PFSK-1 (cell line): ENCODE measurements at regions not wholly inside any gene's neighbourhood (a gene's known extent, or its start where the extent isn't known, plus 50 kb on each side); places are given as distances from the start of the nearest gene placed in this dataset.

ENCODE experiments used
- POLR2AphosphoS5 ChIP-seq: IDR thresholded peaks from 2 replicates; pipeline ENCODE4 v1.6.1; 2012; ENCODE audit warnings: low read depth, mild to moderate bottlenecking, control low read depth, low read length, moderate library complexity
- REST ChIP-seq, 2 experiments: IDR thresholded peaks; 2 replicates each; pipeline versions ENCODE4 v1.6.1 to v1.8.0; 2011 to 2012; ENCODE audit warnings: low read depth in 2 of 2, low read length in 2 of 2, control low read depth in 1 of 2, inconsistent platforms in 1 of 2, mild to moderate bottlenecking in 1 of 2, moderate library complexity in 1 of 2; ENCODE audit not compliant: insufficient read depth in 1 of 2
- SIN3A ChIP-seq: IDR thresholded peaks from 2 replicates; pipeline ENCODE4 v1.6.1; 2012; ENCODE audit warnings: mild to moderate bottlenecking, low read length, moderate library complexity, borderline replicate concordance; ENCODE audit not compliant: insufficient read depth
- TAF1 ChIP-seq: IDR thresholded peaks from 2 replicates; pipeline ENCODE4 v1.6.1; 2012; ENCODE audit warnings: low read length, control low read depth, borderline replicate concordance; ENCODE audit not compliant: insufficient read depth

- no peak for TF ChIP-seq REST (IDR thresholded peaks at IDR 0.05; ENCODE audit: insufficient read depth in 1 of 2, low read depth in 2 of 2, low read length in 2 of 2)
- TF ChIP-seq SIN3A = no peak
- no peak for TF ChIP-seq POLR2AphosphoS5
- no peak for TF ChIP-seq TAF1
These were observed 460.5 kb upstream of the BRINP1 start for GRCh38 chr9:119829748-119830147.
